ENCODE measurements at regions not wholly inside any gene's neighbourhood (a gene's known extent, or its start where the extent isn't known, plus 50 kb on each side); places are given as distances from the start of the nearest gene placed in this dataset.

- TF ChIP-seq ARNTL (CRISPR knock-in tag; IDR thresholded peaks at IDR 0.05; ENCODE audit: borderline replicate concordance, low read depth) (no peak), ZNF565 (CRISPR knock-in tag; conservative IDR thresholded peaks at IDR 0.05; ENCODE audit: low read depth) (no peak), TOX (CRISPR knock-in tag; IDR thresholded peaks at IDR 0.05; ENCODE audit: borderline replicate concordance) (no peak), GLIS3 (CRISPR knock-in tag; IDR thresholded peaks at IDR 0.05) (no peak), ZC3H10 (CRISPR knock-in tag; IDR thresholded peaks at IDR 0.05) (no peak), PPARA (CRISPR knock-in tag; IDR thresholded peaks at IDR 0.05; ENCODE audit: borderline replicate concordance) (no peak), RARB (CRISPR knock-in tag; IDR thresholded peaks at IDR 0.05) (no peak), SNAI2 (CRISPR knock-in tag; IDR thresholded peaks at IDR 0.05) (no peak), ZFP3 (CRISPR knock-in tag; IDR thresholded peaks at IDR 0.05) (no peak), ZNF8 (CRISPR knock-in tag; IDR thresholded peaks at IDR 0.05) (no peak)
- TF ChIP-seq, protein P1, sequence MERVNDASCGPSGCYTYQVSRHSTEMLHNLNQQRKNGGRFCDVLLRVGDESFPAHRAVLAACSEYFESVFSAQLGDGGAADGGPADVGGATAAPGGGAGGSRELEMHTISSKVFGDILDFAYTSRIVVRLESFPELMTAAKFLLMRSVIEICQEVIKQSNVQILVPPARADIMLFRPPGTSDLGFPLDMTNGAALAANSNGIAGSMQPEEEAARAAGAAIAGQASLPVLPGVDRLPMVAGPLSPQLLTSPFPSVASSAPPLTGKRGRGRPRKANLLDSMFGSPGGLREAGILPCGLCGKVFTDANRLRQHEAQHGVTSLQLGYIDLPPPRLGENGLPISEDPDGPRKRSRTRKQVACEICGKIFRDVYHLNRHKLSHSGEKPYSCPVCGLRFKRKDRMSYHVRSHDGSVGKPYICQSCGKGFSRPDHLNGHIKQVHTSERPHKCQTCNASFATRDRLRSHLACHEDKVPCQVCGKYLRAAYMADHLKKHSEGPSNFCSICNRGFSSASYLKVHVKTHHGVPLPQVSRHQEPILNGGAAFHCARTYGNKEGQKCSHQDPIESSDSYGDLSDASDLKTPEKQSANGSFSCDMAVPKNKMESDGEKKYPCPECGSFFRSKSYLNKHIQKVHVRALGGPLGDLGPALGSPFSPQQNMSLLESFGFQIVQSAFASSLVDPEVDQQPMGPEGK (CRISPR knock-in tag; IDR thresholded peaks at IDR 0.05; ENCODE audit: borderline replicate concordance), result no peak
- TF ChIP-seq, protein P2, sequence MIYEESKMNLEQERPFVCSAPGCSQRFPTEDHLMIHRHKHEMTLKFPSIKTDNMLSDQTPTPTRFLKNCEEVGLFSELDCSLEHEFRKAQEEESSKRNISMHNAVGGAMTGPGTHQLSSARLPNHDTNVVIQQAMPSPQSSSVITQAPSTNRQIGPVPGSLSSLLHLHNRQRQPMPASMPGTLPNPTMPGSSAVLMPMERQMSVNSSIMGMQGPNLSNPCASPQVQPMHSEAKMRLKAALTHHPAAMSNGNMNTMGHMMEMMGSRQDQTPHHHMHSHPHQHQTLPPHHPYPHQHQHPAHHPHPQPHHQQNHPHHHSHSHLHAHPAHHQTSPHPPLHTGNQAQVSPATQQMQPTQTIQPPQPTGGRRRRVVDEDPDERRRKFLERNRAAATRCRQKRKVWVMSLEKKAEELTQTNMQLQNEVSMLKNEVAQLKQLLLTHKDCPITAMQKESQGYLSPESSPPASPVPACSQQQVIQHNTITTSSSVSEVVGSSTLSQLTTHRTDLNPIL (CRISPR knock-in tag; IDR thresholded peaks at IDR 0.05; ENCODE audit: low read depth), result no peak
- TF ChIP-seq, protein P3, sequence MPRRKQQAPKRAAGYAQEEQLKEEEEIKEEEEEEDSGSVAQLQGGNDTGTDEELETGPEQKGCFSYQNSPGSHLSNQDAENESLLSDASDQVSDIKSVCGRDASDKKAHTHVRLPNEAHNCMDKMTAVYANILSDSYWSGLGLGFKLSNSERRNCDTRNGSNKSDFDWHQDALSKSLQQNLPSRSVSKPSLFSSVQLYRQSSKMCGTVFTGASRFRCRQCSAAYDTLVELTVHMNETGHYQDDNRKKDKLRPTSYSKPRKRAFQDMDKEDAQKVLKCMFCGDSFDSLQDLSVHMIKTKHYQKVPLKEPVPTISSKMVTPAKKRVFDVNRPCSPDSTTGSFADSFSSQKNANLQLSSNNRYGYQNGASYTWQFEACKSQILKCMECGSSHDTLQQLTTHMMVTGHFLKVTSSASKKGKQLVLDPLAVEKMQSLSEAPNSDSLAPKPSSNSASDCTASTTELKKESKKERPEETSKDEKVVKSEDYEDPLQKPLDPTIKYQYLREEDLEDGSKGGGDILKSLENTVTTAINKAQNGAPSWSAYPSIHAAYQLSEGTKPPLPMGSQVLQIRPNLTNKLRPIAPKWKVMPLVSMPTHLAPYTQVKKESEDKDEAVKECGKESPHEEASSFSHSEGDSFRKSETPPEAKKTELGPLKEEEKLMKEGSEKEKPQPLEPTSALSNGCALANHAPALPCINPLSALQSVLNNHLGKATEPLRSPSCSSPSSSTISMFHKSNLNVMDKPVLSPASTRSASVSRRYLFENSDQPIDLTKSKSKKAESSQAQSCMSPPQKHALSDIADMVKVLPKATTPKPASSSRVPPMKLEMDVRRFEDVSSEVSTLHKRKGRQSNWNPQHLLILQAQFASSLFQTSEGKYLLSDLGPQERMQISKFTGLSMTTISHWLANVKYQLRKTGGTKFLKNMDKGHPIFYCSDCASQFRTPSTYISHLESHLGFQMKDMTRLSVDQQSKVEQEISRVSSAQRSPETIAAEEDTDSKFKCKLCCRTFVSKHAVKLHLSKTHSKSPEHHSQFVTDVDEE (CRISPR knock-in tag; IDR thresholded peaks at IDR 0.05), result no peak
- TF ChIP-seq, protein P4, sequence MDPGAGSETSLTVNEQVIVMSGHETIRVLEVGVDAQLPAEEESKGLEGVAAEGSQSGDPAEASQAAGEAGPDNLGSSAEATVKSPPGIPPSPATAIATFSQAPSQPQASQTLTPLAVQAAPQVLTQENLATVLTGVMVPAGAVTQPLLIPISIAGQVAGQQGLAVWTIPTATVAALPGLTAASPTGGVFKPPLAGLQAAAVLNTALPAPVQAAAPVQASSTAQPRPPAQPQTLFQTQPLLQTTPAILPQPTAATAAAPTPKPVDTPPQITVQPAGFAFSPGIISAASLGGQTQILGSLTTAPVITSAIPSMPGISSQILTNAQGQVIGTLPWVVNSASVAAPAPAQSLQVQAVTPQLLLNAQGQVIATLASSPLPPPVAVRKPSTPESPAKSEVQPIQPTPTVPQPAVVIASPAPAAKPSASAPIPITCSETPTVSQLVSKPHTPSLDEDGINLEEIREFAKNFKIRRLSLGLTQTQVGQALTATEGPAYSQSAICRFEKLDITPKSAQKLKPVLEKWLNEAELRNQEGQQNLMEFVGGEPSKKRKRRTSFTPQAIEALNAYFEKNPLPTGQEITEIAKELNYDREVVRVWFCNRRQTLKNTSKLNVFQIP (CRISPR knock-in tag; IDR thresholded peaks at IDR 0.05; ENCODE audit: borderline replicate concordance, low read depth), result no peak
These were observed 269.1 kb downstream of the KIF4B start for GRCh38 chr5:155282503-155283107.

All from SK-N-SH treated with all-trans-retinoic acid at 6 μM for 48 hours (cell line).